Lung (tissue), 11 donors: ENCODE measurements at regions not wholly inside any gene's neighbourhood (a gene's known extent, or its start where the extent isn't known, plus 50 kb on each side); places are given as distances from the start of the nearest gene placed in this dataset.

Experiments
- ATAC-seq: fragments of 200-7000 bp; cut with Tn5 transposase; one replicate; pipeline ENCODE4 v1.9.1; 2020; ENCODE audit warnings: moderate number of reproducible peaks; ENCODE audit not compliant: insufficient read depth, low FRiP score
- DNase-seq, 3 donors: peaks; one replicate each; pipeline ENCODE4 v3.0.0-alpha.2; 2013 to 2017
- H3K27ac ChIP-seq, 2 donors: one replicate each; pipeline ENCODE4 v1.5.1; 2013; ENCODE audit warnings: mild to moderate bottlenecking in 2 of 2, moderate library complexity in 2 of 2, control low read depth in 1 of 2, inconsistent platforms in 1 of 2, low read depth in 1 of 2, low read length in 1 of 2
- H3K27me3 ChIP-seq, 3 donors: one replicate each; pipeline ENCODE4 v1.5.1; 2013; ENCODE audit warnings: low read length in 2 of 3; ENCODE audit not compliant: control insufficient read depth in 3 of 3, insufficient read depth in 3 of 3
- H3K36me3 ChIP-seq, 4 donors: one replicate each; pipeline ENCODE4 v1.5.1; 2013; ENCODE audit warnings: low read length in 4 of 4, mild to moderate bottlenecking in 1 of 4, moderate library complexity in 1 of 4; ENCODE audit not compliant: control insufficient read depth in 4 of 4, insufficient read depth in 4 of 4
- H3K4me1 ChIP-seq, 5 donors: one replicate each; pipeline ENCODE4 v1.5.1; 2013; ENCODE audit warnings: low read length in 5 of 5, mild to moderate bottlenecking in 2 of 5, moderate library complexity in 1 of 5; ENCODE audit not compliant: control insufficient read depth in 5 of 5, insufficient read depth in 5 of 5
- H3K4me3 ChIP-seq: one replicate; pipeline ENCODE4 v1.5.1; 2013; ENCODE audit warnings: mild to moderate bottlenecking, control low read depth, moderate library complexity
- H3K9ac ChIP-seq, 2 donors: one replicate each; pipeline ENCODE4 v1.5.1; 2013; ENCODE audit warnings: low read length in 2 of 2, control low read depth in 1 of 2; ENCODE audit not compliant: insufficient read depth in 1 of 2
- H3K9me3 ChIP-seq, 4 donors: one replicate each; pipeline ENCODE4 v1.5.1; 2013; ENCODE audit warnings: low read length in 3 of 4, mild to moderate bottlenecking in 1 of 4, moderate library complexity in 1 of 4; ENCODE audit not compliant: control insufficient read depth in 4 of 4, insufficient read depth in 3 of 4
- WGBS, 2 donors: extraction: QIAGEN DNeasy Blood & Tissue Kit; methylation state at CpG; one replicate each; pipeline ENCODE4 v1.1.7; 2013; 5-methylcytosine and 5-hydroxymethylcytosine counted together
- TF ChIP-seq, protein P1 (sequence below): IDR thresholded peaks from 2 replicates; pipeline ENCODE4 v1.5.1; 2012; ENCODE audit warnings: mild to moderate bottlenecking; ENCODE audit errors: control extremely low read depth, extremely low read depth
- donor health status: control.
- donor health status: control.
- donor health status: Bipolar disorder and iron deficiency.
- donor health status: healthy.
- donor health status: DM: yes; HTN: yes; CAD: no.

DNA sequence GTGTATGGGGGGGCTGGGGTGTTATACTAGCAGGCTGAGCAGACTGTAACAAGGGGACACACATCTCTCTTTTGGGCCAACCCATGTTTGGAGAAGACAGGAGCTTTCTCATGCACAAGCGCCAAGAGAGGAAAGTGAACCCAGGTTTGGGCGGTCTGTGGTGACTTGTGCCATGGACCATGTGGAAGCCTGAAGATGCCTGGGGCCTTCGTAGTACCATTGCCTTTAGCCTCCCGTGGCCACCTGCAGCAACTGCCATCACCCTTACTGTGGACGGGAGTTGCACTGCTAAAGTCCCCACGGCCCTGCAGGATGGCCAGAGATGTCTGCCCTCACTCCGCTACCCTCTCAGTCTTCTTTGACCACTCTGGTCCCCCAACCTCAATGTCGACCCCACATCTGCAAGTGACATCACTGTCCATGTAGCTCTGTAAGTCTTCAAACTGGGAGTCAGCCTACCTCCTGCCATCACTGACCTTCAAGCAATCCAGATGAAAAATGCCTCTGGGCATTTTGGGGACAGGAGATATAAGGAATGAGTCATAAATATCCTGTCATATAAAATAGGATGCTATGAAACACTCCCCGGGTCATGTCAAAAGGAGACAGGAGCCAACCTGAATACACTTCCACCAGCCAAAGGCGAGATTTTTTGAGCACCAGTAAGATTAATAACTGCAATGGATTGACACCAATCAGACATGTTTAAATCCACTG lies 74.7 kb upstream of the C15orf39 start:
- Histone ChIP-seq H3K4me1 (peaks cover 0 to 4% (median 0%) of the 10 kb centered on the region in 5 donors), H3K36me3 (no peaks in the 10 kb centered on the region), H3K27ac (no peak overlapping the region), H3K27me3 (no peaks in the 10 kb centered on the region), H3K9ac (no peak overlapping the region), H3K4me3 (no peak overlapping the region), H3K9me3 (no peaks in the 10 kb centered on the region)
- ATAC-seq (no peak), DNase-seq (no peak)
- TF ChIP-seq, protein P1, sequence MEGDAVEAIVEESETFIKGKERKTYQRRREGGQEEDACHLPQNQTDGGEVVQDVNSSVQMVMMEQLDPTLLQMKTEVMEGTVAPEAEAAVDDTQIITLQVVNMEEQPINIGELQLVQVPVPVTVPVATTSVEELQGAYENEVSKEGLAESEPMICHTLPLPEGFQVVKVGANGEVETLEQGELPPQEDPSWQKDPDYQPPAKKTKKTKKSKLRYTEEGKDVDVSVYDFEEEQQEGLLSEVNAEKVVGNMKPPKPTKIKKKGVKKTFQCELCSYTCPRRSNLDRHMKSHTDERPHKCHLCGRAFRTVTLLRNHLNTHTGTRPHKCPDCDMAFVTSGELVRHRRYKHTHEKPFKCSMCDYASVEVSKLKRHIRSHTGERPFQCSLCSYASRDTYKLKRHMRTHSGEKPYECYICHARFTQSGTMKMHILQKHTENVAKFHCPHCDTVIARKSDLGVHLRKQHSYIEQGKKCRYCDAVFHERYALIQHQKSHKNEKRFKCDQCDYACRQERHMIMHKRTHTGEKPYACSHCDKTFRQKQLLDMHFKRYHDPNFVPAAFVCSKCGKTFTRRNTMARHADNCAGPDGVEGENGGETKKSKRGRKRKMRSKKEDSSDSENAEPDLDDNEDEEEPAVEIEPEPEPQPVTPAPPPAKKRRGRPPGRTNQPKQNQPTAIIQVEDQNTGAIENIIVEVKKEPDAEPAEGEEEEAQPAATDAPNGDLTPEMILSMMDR: no peak
- 96% methylated on average over 10 of the region's 10 CpGs for WGBS, 2 donors

GRCh38 chr15:75129788-75130187 lies 71.9 kb upstream of the C15orf39 start:
- Histone ChIP-seq H3K9ac (no peak overlapping the region), H3K4me1 (peaks cover 0 to 4% (median 0%) of the 10 kb centered on the region in 5 donors), H3K27ac (no peak overlapping the region), H3K36me3 (no peaks in the 10 kb centered on the region), H3K4me3 (no peak overlapping the region), H3K27me3 (no peaks in the 10 kb centered on the region), H3K9me3 (no peaks in the 10 kb centered on the region)
- TF ChIP-seq, protein P1: no peak
- ATAC-seq (no peak), DNase-seq (no peak)
- 86 to 91% methylated on average over 4 of the region's 4 CpGs for WGBS, 2 donors

GRCh38 chr15:75131269-75131643 lies 70.4 kb upstream of the C15orf39 start:
- TF ChIP-seq, protein P1: no peak
- H3K36me3 ChIP-seq: no peaks in the 10 kb centered on the region
- no peaks in the 10 kb centered on the region for H3K9me3 ChIP-seq
- 25 to 52% methylated on average over 1 of the region's 1 CpG for WGBS, 2 donors
- ATAC-seq (peak; percentile 41), DNase-seq (no peak)
- no peak overlapping the region for H3K27ac ChIP-seq
- no peak overlapping the region for H3K4me3 ChIP-seq
- peaks cover 0 to 2% (median 0%) of the 10 kb centered on the region in 5 donors for H3K4me1 ChIP-seq
- H3K27me3 ChIP-seq: no peaks in the 10 kb centered on the region
- H3K9ac ChIP-seq: no peak overlapping the region

DNA sequence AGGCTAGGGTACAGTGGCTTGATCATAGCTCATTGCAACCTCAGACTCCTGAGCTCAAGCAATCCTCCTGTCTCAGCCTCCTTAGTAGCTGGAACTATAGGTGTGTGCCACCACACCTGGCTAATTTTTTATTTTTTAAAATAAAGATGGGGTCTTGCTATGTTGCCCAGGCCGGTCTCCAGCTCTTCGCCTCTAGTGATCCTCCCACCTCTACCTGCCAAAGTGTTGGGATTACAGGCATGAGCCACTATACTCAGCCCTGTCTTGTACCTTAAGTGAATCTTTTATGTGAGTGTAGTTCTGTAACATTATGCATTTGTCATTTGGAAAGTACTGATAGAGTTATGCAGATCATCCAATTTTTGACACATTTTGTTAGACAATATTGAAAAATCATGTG lies 66.9 kb upstream of the C15orf39 start:
- DNase-seq (no peak), ATAC-seq (no peak)
- H3K4me3 ChIP-seq: no peak overlapping the region
- no peaks in the 10 kb centered on the region for H3K27me3 ChIP-seq
- H3K36me3 ChIP-seq: no peaks in the 10 kb centered on the region
- TF ChIP-seq, protein P1: no peak
- WGBS, 2 donors: 99 to 100% methylated on average over 2 of the region's 2 CpGs
- H3K9ac ChIP-seq: no peak overlapping the region
- H3K4me1 ChIP-seq: peaks cover 0 to 6% (median 0%) of the 10 kb centered on the region in 5 donors
- no peak overlapping the region for H3K27ac ChIP-seq
- no peaks in the 10 kb centered on the region for H3K9me3 ChIP-seq
